ENCODE measurements at regions not wholly inside any gene's neighbourhood (a gene's known extent, or its start where the extent isn't known, plus 50 kb on each side); places are given as distances from the start of the nearest gene placed in this dataset.
"Not testable (repeated sequence)": the region's sequence is repeated elsewhere in the genome, so short reads cannot be mapped to it uniquely, and the experiment has no call there.

GRCh38 chr3:59191651-59192050, 141.8 kb upstream of the CFAP20DC start:
- Histone ChIP-seq H3K27me3 (replicated peaks; ENCODE audit: control insufficient read depth, insufficient read depth, low read length, poor library complexity, severe bottlenecking) (no peaks in the 10 kb centered on the region), H3K27ac (ENCODE audit: insufficient read depth, low read length, poor library complexity, severe bottlenecking) (no peak overlapping the region)
- DNase-seq, result no peak

GRCh38 chr3:59189939-59190338, 140.1 kb upstream of the CFAP20DC start:
- H3K4me3 ChIP-seq (ENCODE audit: insufficient read depth, low read depth, low read length, poor library complexity, severe bottlenecking), result no peak overlapping the region
- no peak for DNase-seq
- H3K4me1 ChIP-seq (ENCODE audit: control insufficient read depth, insufficient read depth, low read length, poor library complexity, severe bottlenecking), result no peaks in the 10 kb centered on the region
- no peaks in the 10 kb centered on the region for H3K36me3 ChIP-seq (ENCODE audit: control insufficient read depth, insufficient read depth, low read length)
- H3K9me3 ChIP-seq (ENCODE audit: control insufficient read depth, low read length), result no peaks in the 10 kb centered on the region
- no peak overlapping the region for H3K27ac ChIP-seq (ENCODE audit: insufficient read depth, low read length, poor library complexity, severe bottlenecking)
- H3K27me3 ChIP-seq (replicated peaks; ENCODE audit: control insufficient read depth, insufficient read depth, low read length, poor library complexity, severe bottlenecking), result no peaks in the 10 kb centered on the region

More at GRCh38 chr3:59191651-59192050, 141.8 kb upstream of the CFAP20DC start:
- H3K4me3 ChIP-seq (ENCODE audit: insufficient read depth, low read depth, low read length, poor library complexity, severe bottlenecking), result no peak overlapping the region
- no peaks in the 10 kb centered on the region for H3K9me3 ChIP-seq (ENCODE audit: control insufficient read depth, low read length)
- no peaks in the 10 kb centered on the region for H3K4me1 ChIP-seq (ENCODE audit: control insufficient read depth, insufficient read depth, low read length, poor library complexity, severe bottlenecking)
- no peaks in the 10 kb centered on the region for H3K36me3 ChIP-seq (ENCODE audit: control insufficient read depth, insufficient read depth, low read length)

GRCh38 chr3:59189526-59189925, 139.7 kb upstream of the CFAP20DC start:
- Histone ChIP-seq H3K27me3 (replicated peaks; ENCODE audit: control insufficient read depth, insufficient read depth, low read length, poor library complexity, severe bottlenecking) (no peaks in the 10 kb centered on the region), H3K9me3 (ENCODE audit: control insufficient read depth, low read length) (no peaks in the 10 kb centered on the region), H3K36me3 (ENCODE audit: control insufficient read depth, insufficient read depth, low read length) (no peaks in the 10 kb centered on the region), H3K27ac (ENCODE audit: insufficient read depth, low read length, poor library complexity, severe bottlenecking) (no peak overlapping the region), H3K4me1 (ENCODE audit: control insufficient read depth, insufficient read depth, low read length, poor library complexity, severe bottlenecking) (no peaks in the 10 kb centered on the region), H3K4me3 (ENCODE audit: insufficient read depth, low read depth, low read length, poor library complexity, severe bottlenecking) (no peak overlapping the region)
- DNase-seq, result no peak

DNA sequence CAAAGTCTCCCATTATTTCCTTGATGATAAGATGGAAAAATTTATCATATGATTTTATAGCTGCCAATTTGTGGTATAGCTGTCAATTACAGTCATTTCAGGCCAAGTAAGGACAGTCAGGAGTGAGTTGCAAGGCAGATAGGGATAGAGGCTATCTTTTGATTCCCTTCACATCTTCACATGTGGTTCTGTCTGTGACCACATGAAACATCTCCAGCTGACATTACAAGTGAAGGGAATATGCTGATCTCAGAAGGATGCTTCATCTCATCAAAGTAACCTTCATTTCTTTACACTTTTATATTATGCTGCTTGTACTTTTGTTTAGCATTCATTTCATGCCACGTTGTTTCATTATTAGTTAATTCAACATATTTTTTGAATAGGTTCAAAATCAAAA, 136.9 kb upstream of the CFAP20DC start:
- no peak overlapping the region for H3K4me3 ChIP-seq (ENCODE audit: insufficient read depth, low read depth, low read length, poor library complexity, severe bottlenecking)
- no peak for DNase-seq
- H3K27me3 ChIP-seq (replicated peaks; ENCODE audit: control insufficient read depth, insufficient read depth, low read length, poor library complexity, severe bottlenecking), result no peaks in the 10 kb centered on the region
- no peak overlapping the region for H3K27ac ChIP-seq (ENCODE audit: insufficient read depth, low read length, poor library complexity, severe bottlenecking)
- no peaks in the 10 kb centered on the region for H3K4me1 ChIP-seq (ENCODE audit: control insufficient read depth, insufficient read depth, low read length, poor library complexity, severe bottlenecking)
- no peaks in the 10 kb centered on the region for H3K9me3 ChIP-seq (ENCODE audit: control insufficient read depth, low read length)
- no peaks in the 10 kb centered on the region for H3K36me3 ChIP-seq (ENCODE audit: control insufficient read depth, insufficient read depth, low read length)

- no peaks in the 10 kb centered on the region for H3K4me1 ChIP-seq (ENCODE audit: control insufficient read depth, insufficient read depth, low read length, poor library complexity, severe bottlenecking)
- no peak for DNase-seq
- no peak overlapping the region for H3K27ac ChIP-seq (ENCODE audit: insufficient read depth, low read length, poor library complexity, severe bottlenecking)
- H3K36me3 ChIP-seq (ENCODE audit: control insufficient read depth, insufficient read depth, low read length), result no peaks in the 10 kb centered on the region
- no peaks in the 10 kb centered on the region for H3K27me3 ChIP-seq (replicated peaks; ENCODE audit: control insufficient read depth, insufficient read depth, low read length, poor library complexity, severe bottlenecking)
- no peak overlapping the region for H3K4me3 ChIP-seq (ENCODE audit: insufficient read depth, low read depth, low read length, poor library complexity, severe bottlenecking)
- H3K9me3 ChIP-seq (ENCODE audit: control insufficient read depth, low read length), result no peaks in the 10 kb centered on the region
These were observed 136.0 kb upstream of the CFAP20DC start for GRCh38 chr3:59185591-59186369.

DNA sequence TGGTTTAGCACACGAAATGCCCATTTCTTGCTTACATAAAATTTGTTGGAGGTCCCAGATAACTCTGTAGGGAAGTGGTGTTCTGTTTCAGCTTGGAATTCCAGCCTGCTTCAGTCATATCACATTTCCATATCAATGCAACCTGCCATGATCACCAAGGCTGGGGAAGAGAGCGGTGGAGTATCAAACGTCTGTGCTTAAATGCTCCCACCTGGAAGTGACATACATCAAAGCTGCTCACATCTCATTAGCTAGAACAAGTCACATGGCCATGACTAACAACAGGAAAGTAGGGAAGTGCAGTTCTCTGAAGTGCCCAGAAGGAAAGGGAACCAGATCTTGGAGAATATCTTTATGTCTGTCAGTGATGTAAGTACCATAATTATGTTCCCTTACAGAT, 130.2 kb upstream of the CFAP20DC start:
- H3K4me1 ChIP-seq (ENCODE audit: control insufficient read depth, insufficient read depth, low read length, poor library complexity, severe bottlenecking), result no peaks in the 10 kb centered on the region
- no peaks in the 10 kb centered on the region for H3K27me3 ChIP-seq (replicated peaks; ENCODE audit: control insufficient read depth, insufficient read depth, low read length, poor library complexity, severe bottlenecking)
- H3K9me3 ChIP-seq (ENCODE audit: control insufficient read depth, low read length), result no peaks in the 10 kb centered on the region
- no peak overlapping the region for H3K4me3 ChIP-seq (ENCODE audit: insufficient read depth, low read depth, low read length, poor library complexity, severe bottlenecking)
- no peak for DNase-seq
- H3K36me3 ChIP-seq (ENCODE audit: control insufficient read depth, insufficient read depth, low read length), result no peaks in the 10 kb centered on the region
- H3K27ac ChIP-seq (ENCODE audit: insufficient read depth, low read length, poor library complexity, severe bottlenecking), result no peak overlapping the region

DNA sequence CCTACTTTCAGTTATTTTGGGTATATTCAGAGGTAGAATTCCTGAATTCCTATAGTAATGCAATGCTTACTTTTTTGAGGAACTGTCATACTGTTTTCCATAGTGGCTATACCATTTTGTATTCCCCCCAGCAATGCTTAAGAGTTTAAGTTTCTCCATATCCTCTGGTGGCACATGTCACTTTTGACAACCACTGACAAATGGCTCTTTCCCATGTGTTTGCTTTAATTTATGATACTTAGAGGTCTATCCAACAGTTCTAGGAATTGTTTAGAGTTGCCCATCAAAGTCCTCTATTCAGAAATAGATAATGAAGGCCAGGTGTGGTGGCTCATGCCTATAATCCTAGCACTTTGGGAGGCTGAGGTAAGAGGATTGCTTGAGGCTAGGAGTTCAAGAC, 128.9 kb upstream of the CFAP20DC start:
- Histone ChIP-seq H3K27me3 (replicated peaks; ENCODE audit: control insufficient read depth, insufficient read depth, low read length, poor library complexity, severe bottlenecking) (no peaks in the 10 kb centered on the region), H3K36me3 (ENCODE audit: control insufficient read depth, insufficient read depth, low read length) (no peaks in the 10 kb centered on the region), H3K27ac (ENCODE audit: insufficient read depth, low read length, poor library complexity, severe bottlenecking) (no peak overlapping the region), H3K4me3 (ENCODE audit: insufficient read depth, low read depth, low read length, poor library complexity, severe bottlenecking) (no peak overlapping the region), H3K9me3 (ENCODE audit: control insufficient read depth, low read length) (no peaks in the 10 kb centered on the region), H3K4me1 (ENCODE audit: control insufficient read depth, insufficient read depth, low read length, poor library complexity, severe bottlenecking) (no peaks in the 10 kb centered on the region)
- no peak for DNase-seq

- H3K4me3 ChIP-seq (ENCODE audit: insufficient read depth, low read depth, low read length, poor library complexity, severe bottlenecking), result no peak overlapping the region
These were observed 121.7 kb upstream of the CFAP20DC start for GRCh38 chr3:59171491-59171890.

DNA sequence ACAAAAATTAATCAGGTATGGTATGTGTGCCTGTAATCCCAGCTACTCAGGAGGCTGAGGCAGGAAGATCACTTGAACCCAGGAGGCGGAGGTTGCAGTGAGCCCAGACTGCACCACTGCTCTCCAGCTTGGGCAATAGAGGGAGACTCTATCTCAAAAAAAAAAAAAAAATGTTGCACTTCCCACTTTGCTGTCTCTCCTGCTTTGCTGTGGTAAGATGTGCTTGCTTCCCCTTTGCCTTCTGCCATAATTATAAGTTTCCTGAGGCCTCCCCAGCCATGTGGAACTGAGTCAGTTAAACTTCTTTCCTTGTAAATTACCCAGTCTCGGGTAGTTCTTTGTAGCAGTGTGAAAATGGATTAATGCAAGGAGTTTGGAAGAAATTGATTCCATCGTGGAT, 120.3 kb upstream of the CFAP20DC start:
- not testable (repeated sequence) for H3K36me3 ChIP-seq (ENCODE audit: control insufficient read depth, insufficient read depth, low read length); H3K4me3 ChIP-seq (ENCODE audit: insufficient read depth, low read depth, low read length, poor library complexity, severe bottlenecking); H3K27ac ChIP-seq (ENCODE audit: insufficient read depth, low read length, poor library complexity, severe bottlenecking); H3K27me3 ChIP-seq (replicated peaks; ENCODE audit: control insufficient read depth, insufficient read depth, low read length, poor library complexity, severe bottlenecking); DNase-seq; H3K9me3 ChIP-seq (ENCODE audit: control insufficient read depth, low read length); H3K4me1 ChIP-seq (ENCODE audit: control insufficient read depth, insufficient read depth, low read length, poor library complexity, severe bottlenecking)

More at GRCh38 chr3:59171491-59171890, 121.7 kb upstream of the CFAP20DC start:
- Histone ChIP-seq H3K27ac (ENCODE audit: insufficient read depth, low read length, poor library complexity, severe bottlenecking) (no peak overlapping the region), H3K9me3 (ENCODE audit: control insufficient read depth, low read length) (no peaks in the 10 kb centered on the region), H3K4me1 (ENCODE audit: control insufficient read depth, insufficient read depth, low read length, poor library complexity, severe bottlenecking) (no peaks in the 10 kb centered on the region), H3K36me3 (ENCODE audit: control insufficient read depth, insufficient read depth, low read length) (no peaks in the 10 kb centered on the region), H3K27me3 (replicated peaks; ENCODE audit: control insufficient read depth, insufficient read depth, low read length, poor library complexity, severe bottlenecking) (no peaks in the 10 kb centered on the region)
- no peak for DNase-seq

DNA sequence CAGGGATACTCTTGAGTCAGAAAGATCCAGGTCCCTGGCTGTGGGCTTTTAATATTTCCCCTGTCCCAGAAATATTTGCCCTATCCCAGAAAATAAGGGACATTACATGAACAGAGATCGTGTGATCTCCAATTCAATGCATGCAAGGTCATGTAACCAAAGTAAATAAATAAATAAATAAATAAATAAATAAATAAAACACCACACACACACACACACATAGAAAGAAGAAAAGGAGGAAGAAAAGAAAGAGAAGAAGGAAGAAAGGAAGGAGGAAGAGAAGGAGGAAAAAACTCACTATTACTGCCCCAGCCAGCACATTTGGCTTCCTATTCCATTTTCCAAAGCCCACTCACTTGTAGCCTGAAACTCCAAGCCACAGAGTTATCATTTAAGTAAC, 117.9 kb upstream of the CFAP20DC start:
- no peak for DNase-seq
- Histone ChIP-seq H3K9me3 (ENCODE audit: control insufficient read depth, low read length) (no peaks in the 10 kb centered on the region), H3K4me3 (ENCODE audit: insufficient read depth, low read depth, low read length, poor library complexity, severe bottlenecking) (no peak overlapping the region), H3K27ac (ENCODE audit: insufficient read depth, low read length, poor library complexity, severe bottlenecking) (no peak overlapping the region), H3K4me1 (ENCODE audit: control insufficient read depth, insufficient read depth, low read length, poor library complexity, severe bottlenecking) (no peaks in the 10 kb centered on the region), H3K36me3 (ENCODE audit: control insufficient read depth, insufficient read depth, low read length) (no peaks in the 10 kb centered on the region), H3K27me3 (replicated peaks; ENCODE audit: control insufficient read depth, insufficient read depth, low read length, poor library complexity, severe bottlenecking) (no peaks in the 10 kb centered on the region)
